ENCODE measurements at regions not wholly inside any gene's neighbourhood (a gene's known extent, or its start where the extent isn't known, plus 50 kb on each side); places are given as distances from the start of the nearest gene placed in this dataset.

DNA sequence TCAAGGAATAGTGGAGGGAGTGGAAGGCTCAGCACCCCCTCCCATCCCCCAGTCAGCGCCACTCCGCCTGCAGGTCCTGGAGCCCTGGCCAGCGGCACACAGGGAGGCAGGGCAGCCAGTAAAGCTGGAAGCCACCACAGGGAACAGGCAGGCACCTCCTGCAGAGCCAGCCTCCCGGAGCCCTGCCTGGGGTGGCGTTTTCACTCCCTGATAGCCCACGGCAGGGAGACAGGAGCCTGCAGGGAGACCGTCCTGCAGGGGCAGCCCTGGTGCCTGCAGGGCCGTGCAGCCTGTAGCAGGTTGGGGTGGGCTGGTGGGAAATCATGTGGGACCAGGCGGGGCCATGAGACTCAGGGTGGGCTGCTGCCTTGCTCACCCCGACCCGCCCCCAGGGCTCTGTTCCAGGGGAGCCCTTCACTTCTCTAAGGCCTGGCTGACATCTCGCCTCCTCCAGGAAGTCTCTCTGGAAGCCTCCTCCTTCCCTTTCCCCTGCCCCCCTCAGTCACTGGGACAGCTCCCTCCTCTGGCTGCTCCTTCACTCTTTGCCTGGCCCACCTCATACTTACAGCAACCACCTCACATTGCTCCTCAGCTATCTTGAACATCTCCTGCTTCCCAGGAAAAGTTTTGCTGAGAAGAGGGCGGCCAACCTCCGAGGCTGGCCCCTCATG, 221.0 kb downstream of the GLI2 start:
- no peak overlapping the region for H3K4me3 ChIP-seq (ENCODE audit: severe bottlenecking)
- H3K4me1 ChIP-seq (ENCODE audit: insufficient read depth, poor library complexity, severe bottlenecking): peaks cover 6% of the 10 kb centered on the region
- no peak for TF ChIP-seq CTCF (IDR thresholded peaks at IDR 0.05; ENCODE audit: poor library complexity, severe bottlenecking)
- no peak for ATAC-seq (ENCODE audit: low read depth)
- H3K36me3 ChIP-seq (ENCODE audit: low read depth): no peaks in the 10 kb centered on the region
- no peak overlapping the region for H3K27ac ChIP-seq (ENCODE audit: poor library complexity, severe bottlenecking)
- no peaks in the 10 kb centered on the region for H3K9me3 ChIP-seq (ENCODE audit: severe bottlenecking)
- DNase-seq (ENCODE audit: low spot score): no peak
- no peaks in the 10 kb centered on the region for H3K27me3 ChIP-seq (ENCODE audit: insufficient read depth, poor library complexity, severe bottlenecking)

- no peaks in the 10 kb centered on the region for H3K9me3 ChIP-seq (ENCODE audit: severe bottlenecking)
- no peak for ATAC-seq (ENCODE audit: low read depth)
- no peak overlapping the region for H3K27ac ChIP-seq (ENCODE audit: poor library complexity, severe bottlenecking)
- H3K27me3 ChIP-seq (ENCODE audit: insufficient read depth, poor library complexity, severe bottlenecking): no peaks in the 10 kb centered on the region
- no peak overlapping the region for H3K4me3 ChIP-seq (ENCODE audit: severe bottlenecking)
- no peak for DNase-seq (ENCODE audit: low spot score)
- TF ChIP-seq CTCF (IDR thresholded peaks at IDR 0.05; ENCODE audit: poor library complexity, severe bottlenecking): no peak
- H3K36me3 ChIP-seq (ENCODE audit: low read depth): no peaks in the 10 kb centered on the region
- peaks cover 6% of the 10 kb centered on the region for H3K4me1 ChIP-seq (ENCODE audit: insufficient read depth, poor library complexity, severe bottlenecking)
These were observed 222.2 kb downstream of the GLI2 start for GRCh38 chr2:120957905-120958304.

DNA sequence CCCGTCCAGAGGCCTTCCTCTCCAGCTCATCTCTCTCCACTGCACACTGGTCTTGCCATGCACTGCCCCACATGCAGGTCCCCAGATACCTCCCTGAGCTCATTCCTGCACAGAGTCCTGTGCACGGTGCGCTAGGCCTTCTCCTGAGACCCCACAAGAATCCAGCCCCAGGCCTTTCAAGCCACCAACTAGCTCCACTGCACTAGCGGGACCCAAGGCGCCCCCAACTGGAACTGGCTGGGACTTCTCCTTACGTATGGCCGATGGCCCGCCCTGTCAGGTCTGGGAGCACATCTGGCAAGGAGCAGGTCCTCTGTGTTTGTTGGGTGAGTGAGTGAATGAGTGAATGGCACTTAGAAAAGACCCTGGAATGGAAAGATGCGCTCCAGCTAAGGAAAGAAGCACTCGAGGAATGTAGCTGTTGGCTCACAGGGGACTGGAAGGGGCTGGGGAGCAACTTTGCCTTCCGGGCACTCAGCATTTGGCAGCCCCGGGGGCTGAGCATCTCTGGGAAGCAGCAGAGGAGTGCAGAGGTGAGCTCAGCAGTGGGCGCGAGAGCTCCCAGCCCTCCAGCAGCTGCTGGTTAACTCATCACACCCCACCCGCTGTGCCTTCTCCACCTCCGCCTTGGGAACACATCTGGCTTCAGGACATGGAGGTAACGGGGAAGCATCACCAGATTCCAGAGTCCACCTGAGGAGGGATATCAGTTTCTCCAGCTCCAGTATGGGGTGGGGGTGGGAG, 223.1 kb downstream of the GLI2 start:
- Histone ChIP-seq H3K4me1 (ENCODE audit: insufficient read depth, poor library complexity, severe bottlenecking) (peaks cover 6% of the 10 kb centered on the region), H3K9me3 (ENCODE audit: severe bottlenecking) (no peaks in the 10 kb centered on the region), H3K4me3 (ENCODE audit: severe bottlenecking) (no peak overlapping the region), H3K27ac (ENCODE audit: poor library complexity, severe bottlenecking) (peak overlapping the region; percentile 13), H3K27me3 (ENCODE audit: insufficient read depth, poor library complexity, severe bottlenecking) (no peaks in the 10 kb centered on the region), H3K36me3 (ENCODE audit: low read depth) (no peaks in the 10 kb centered on the region)
- TF ChIP-seq CTCF (IDR thresholded peaks at IDR 0.05; ENCODE audit: poor library complexity, severe bottlenecking): no peak
- DNase-seq (ENCODE audit: low spot score) (no peak), ATAC-seq (ENCODE audit: low read depth) (no peak)

- no peak for DNase-seq (ENCODE audit: low spot score)
- no peaks in the 10 kb centered on the region for H3K9me3 ChIP-seq (ENCODE audit: severe bottlenecking)
- no peaks in the 10 kb centered on the region for H3K36me3 ChIP-seq (ENCODE audit: low read depth)
- peaks cover 6% of the 10 kb centered on the region for H3K4me1 ChIP-seq (ENCODE audit: insufficient read depth, poor library complexity, severe bottlenecking)
- peak overlapping the region; percentile 13 for H3K27ac ChIP-seq (ENCODE audit: poor library complexity, severe bottlenecking)
- TF ChIP-seq CTCF (IDR thresholded peaks at IDR 0.05; ENCODE audit: poor library complexity, severe bottlenecking): no peak
- no peak overlapping the region for H3K4me3 ChIP-seq (ENCODE audit: severe bottlenecking)
- ATAC-seq (ENCODE audit: low read depth): peak; percentile 74
- no peaks in the 10 kb centered on the region for H3K27me3 ChIP-seq (ENCODE audit: insufficient read depth, poor library complexity, severe bottlenecking)
These were observed 223.8 kb downstream of the GLI2 start for GRCh38 chr2:120959426-120959825.

All from RWPE2 (cell line).